Right lobe of liver (tissue), 6 donors: ENCODE measurements at regions not wholly inside any gene's neighbourhood (a gene's known extent, or its start where the extent isn't known, plus 50 kb on each side); places are given as distances from the start of the nearest gene placed in this dataset.

Experiments
- ATAC-seq, 4 donors: fragments of 200-7000 bp; cut with Tn5 transposase; one replicate each; pipeline ENCODE4 v1.9.1; 2020; ENCODE audit warnings: mild to moderate bottlenecking in 4 of 4, moderate library complexity in 4 of 4
- DNase-seq, 3 donors: peaks; one replicate each; pipeline ENCODE4 v3.0.0-alpha.2; 2020
- H3K27ac ChIP-seq, 3 donors: fragments of 200-600 bp; one replicate each; pipeline ENCODE4 v1.8.0; 2022
- H3K27me3 ChIP-seq, 2 donors: fragments of 200-600 bp; one replicate each; pipeline ENCODE4 v1.8.0; 2022
- H3K36me3 ChIP-seq, 4 donors: fragments of 200-600 bp; sonication (generic) in 1 of 4; one replicate each; pipeline versions ENCODE4 v1.5.1 to v1.8.0; 2017 to 2022; ENCODE audit warnings: control low read depth in 1 of 4
- H3K4me1 ChIP-seq, 4 donors: fragments of 200-600 bp; sonication (generic) in 1 of 4; one replicate each; pipeline versions ENCODE4 v1.5.1 to v1.8.0; 2017 to 2022; ENCODE audit warnings: control low read depth in 1 of 4
- H3K4me3 ChIP-seq, 3 donors: fragments of 200-600 bp; one replicate each; pipeline ENCODE4 v1.8.0; 2022
- H3K9me3 ChIP-seq, 4 donors: fragments of 200-600 bp; sonication (generic) in 1 of 4; one replicate each; pipeline versions ENCODE4 v1.5.1 to v1.8.0; 2017 to 2022; ENCODE audit warnings: control low read depth in 1 of 4
- POLR2A ChIP-seq: fragments of 450-650 bp; IDR thresholded peaks from one replicate; pipeline ENCODE4 v1.6.1; 2017; ENCODE audit warnings: antibody characterized with exemption, mild to moderate bottlenecking
- WGBS: methylation state at CpG from one replicate; pipeline ENCODE4 v1.1.6; 2018; ENCODE audit warnings: low coverage, low lambda C conversion rate; ENCODE audit not compliant: insufficient coverage; ENCODE audit errors: missing lambda C conversion rate; 5-methylcytosine and 5-hydroxymethylcytosine counted together
- intact Hi-C, 2 donors: fragments of 100-400 bp; cut with DNase I; formaldehyde crosslinking; loops; one replicate each; pipeline versions ENCODE4 v1.11.2 to v1.14.1; 2022
- TF ChIP-seq, protein P1 (sequence below), 4 donors: fragments of 200-600 bp in 3 of 4; fragments of 450-650 bp in 1 of 4; IDR thresholded peaks; one replicate each; pipeline versions ENCODE4 v1.5.1 to v1.8.0; 2016 to 2022; ENCODE audit warnings: antibody characterized with exemption in 4 of 4, mild to moderate bottlenecking in 2 of 4
- donor health status: DM: no; HTN: yes; CAD: no.
- donor health status: DM: no; HTN: no; CAD: no.
- donor health status: DM: no; HTN: no; CAD: no.
- donor health status: DM: no; HTN: yes; CAD: no.
- donor health status: DM: no; HTN: yes; CAD: no.

DNA sequence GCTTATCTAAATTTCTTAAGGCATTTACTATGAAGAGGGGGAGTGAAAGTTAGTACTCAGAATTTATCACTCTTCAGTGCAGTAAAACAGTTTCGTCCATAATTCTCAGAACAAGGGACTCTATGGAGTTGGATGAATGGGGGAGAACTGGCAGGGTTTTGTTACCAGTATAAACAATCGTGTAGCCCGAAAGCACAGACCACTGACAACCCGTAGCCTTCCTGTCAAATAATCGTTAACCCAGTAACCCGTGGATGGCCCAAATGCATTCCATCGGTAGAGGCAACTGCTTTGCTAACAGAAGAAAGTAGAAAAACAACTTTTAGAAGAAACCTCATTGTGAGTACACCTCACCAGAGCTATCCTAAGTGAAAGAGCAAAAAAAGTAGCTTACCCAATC is 583.9 kb downstream of the NXPH1 start:
- intact Hi-C loops: no loop called here
- H3K36me3 ChIP-seq: no peaks in the 10 kb centered on the region
- WGBS: 71% methylated on average over 7 of the region's 7 CpGs

DNA sequence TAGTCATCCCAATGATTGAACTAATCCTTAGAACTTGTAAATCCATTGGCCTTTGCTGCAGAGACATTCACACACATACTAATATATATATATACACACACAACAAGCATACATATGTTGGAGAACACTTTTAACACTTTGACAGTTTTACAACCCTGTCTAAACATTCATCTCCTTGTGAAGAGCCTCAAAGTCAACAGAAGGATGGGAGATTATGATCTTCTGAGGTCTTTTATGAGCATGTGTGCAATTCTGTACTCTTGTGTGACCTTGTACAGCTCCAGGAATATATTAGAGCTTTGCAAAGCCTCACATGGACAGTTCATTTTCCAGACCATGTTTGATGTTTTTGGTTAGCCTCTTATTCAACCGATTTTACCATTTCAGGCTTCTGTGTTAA is 589.0 kb downstream of the NXPH1 start:
- DNase-seq: no peak
- intact Hi-C loops: no loop called here

More for the DNA sequence above, 583.9 kb downstream of the NXPH1 start:
- no peaks in the 10 kb centered on the region for H3K27me3 ChIP-seq
- no peaks in the 10 kb centered on the region for H3K9me3 ChIP-seq
- H3K27ac ChIP-seq: no peak overlapping the region
- H3K4me3 ChIP-seq: no peak overlapping the region
- H3K4me1 ChIP-seq: no peaks in the 10 kb centered on the region
- no peak for DNase-seq
- ATAC-seq: no peak
- no peak for TF ChIP-seq POLR2A
- TF ChIP-seq, protein P1, sequence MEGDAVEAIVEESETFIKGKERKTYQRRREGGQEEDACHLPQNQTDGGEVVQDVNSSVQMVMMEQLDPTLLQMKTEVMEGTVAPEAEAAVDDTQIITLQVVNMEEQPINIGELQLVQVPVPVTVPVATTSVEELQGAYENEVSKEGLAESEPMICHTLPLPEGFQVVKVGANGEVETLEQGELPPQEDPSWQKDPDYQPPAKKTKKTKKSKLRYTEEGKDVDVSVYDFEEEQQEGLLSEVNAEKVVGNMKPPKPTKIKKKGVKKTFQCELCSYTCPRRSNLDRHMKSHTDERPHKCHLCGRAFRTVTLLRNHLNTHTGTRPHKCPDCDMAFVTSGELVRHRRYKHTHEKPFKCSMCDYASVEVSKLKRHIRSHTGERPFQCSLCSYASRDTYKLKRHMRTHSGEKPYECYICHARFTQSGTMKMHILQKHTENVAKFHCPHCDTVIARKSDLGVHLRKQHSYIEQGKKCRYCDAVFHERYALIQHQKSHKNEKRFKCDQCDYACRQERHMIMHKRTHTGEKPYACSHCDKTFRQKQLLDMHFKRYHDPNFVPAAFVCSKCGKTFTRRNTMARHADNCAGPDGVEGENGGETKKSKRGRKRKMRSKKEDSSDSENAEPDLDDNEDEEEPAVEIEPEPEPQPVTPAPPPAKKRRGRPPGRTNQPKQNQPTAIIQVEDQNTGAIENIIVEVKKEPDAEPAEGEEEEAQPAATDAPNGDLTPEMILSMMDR (IDR thresholded peaks at IDR 0.05): no peak

DNA sequence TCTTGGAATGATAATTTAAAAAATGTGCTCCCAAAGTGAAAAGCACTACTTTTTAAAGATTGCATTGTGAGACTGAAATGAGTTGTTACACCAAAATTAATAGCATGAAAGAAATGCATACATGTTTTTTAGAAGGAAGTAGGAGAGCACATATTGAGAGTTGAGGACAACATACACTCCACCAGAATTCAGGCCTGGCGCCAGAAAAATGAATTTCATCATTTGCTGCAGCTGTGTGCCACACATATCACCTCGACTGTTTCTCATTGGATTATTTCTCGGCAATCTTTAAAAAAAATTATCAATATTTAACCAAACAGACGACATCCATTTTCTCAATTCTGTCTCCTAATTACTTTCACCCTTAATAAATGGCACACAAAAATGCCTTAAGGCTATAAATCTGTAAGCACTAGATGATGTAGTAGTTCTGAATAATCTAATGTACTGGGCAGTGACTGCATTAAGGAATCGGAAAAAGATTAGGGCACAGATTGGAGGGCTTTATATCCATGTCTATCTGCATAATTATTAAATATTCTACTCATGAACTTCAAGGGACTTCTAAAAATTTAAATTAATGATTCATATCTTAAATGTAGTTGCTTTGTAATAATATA is 590.4 kb downstream of the NXPH1 start:
- Histone ChIP-seq H3K27me3 (no peaks in the 10 kb centered on the region), H3K4me3 (no peak overlapping the region), H3K27ac (no peak overlapping the region), H3K9me3 (no peaks in the 10 kb centered on the region), H3K36me3 (no peaks in the 10 kb centered on the region), H3K4me1 (no peaks in the 10 kb centered on the region)
- DNase-seq (no peak), ATAC-seq (no peak)
- no peak for TF ChIP-seq POLR2A
- TF ChIP-seq, protein P1 (IDR thresholded peaks at IDR 0.05): no peak
- intact Hi-C loops: no loop called here
- 48% methylated on average over 5 of the region's 5 CpGs for WGBS

More for the DNA sequence above, 589.0 kb downstream of the NXPH1 start:
- no peak overlapping the region for H3K27ac ChIP-seq
- no peak for ATAC-seq
- H3K4me3 ChIP-seq: no peak overlapping the region
- WGBS: 59% methylated on average over 1 of the region's 1 CpG
- no peaks in the 10 kb centered on the region for H3K36me3 ChIP-seq
- H3K9me3 ChIP-seq: no peaks in the 10 kb centered on the region
- no peaks in the 10 kb centered on the region for H3K4me1 ChIP-seq
- TF ChIP-seq, protein P1 (IDR thresholded peaks at IDR 0.05): no peak
- no peak for TF ChIP-seq POLR2A
- H3K27me3 ChIP-seq: no peaks in the 10 kb centered on the region

DNA sequence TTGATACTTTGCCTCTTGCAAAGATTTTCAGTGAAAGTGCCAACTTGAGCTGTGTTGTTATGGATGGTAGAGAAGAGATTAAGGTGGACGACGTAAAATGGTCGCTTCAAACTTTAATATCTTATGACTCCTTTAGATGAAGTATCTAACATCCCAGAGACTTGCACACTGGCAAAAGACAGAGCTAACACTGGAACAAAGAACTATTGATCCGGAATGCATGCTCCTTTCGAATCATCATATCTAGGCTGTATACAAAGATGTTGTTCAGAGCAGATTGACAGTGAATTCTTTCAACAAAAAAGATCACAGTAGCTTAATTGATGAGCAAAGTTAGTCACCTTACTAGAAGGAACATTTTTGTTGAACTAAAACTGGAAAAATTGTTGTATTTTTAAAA is 592.7 kb downstream of the NXPH1 start:
- DNase-seq (no peak), ATAC-seq (no peak)
- Histone ChIP-seq H3K27ac (no peak overlapping the region), H3K36me3 (no peaks in the 10 kb centered on the region), H3K4me3 (no peak overlapping the region), H3K27me3 (no peaks in the 10 kb centered on the region), H3K9me3 (no peaks in the 10 kb centered on the region), H3K4me1 (no peaks in the 10 kb centered on the region)
- 56% methylated on average over 5 of the region's 5 CpGs for WGBS
- intact Hi-C loops: no loop called here
- TF ChIP-seq, protein P1 (IDR thresholded peaks at IDR 0.05): no peak
- no peak for TF ChIP-seq POLR2A

DNA sequence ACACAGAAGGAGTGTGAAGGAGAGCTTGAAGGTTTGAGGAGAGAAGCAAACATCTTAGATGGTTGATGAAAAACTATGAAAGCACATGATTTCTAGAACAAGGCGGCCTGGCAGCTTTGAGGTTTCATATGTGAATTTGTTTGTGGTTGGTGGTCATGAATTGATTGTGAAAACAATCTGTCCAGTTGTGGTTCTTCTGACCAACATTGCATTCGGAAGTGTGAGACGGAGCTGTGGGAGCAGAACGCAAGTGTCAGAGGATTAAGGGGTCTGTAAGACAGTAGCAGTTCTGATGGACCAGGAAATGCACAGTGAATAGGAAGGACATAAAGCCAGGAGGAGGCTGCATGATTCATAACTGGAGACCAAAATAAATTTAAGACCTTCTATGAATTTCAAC is 594.6 kb downstream of the NXPH1 start:
- no peaks in the 10 kb centered on the region for H3K9me3 ChIP-seq
- H3K4me1 ChIP-seq: no peaks in the 10 kb centered on the region
- H3K27ac ChIP-seq: no peak overlapping the region
- ATAC-seq: no peak
- no peak overlapping the region for H3K4me3 ChIP-seq
- H3K27me3 ChIP-seq: no peaks in the 10 kb centered on the region
- DNase-seq: no peak
- TF ChIP-seq, protein P1 (IDR thresholded peaks at IDR 0.05): no peak
- TF ChIP-seq POLR2A: no peak
- 64% methylated on average over 4 of the region's 4 CpGs for WGBS
- intact Hi-C loops: no loop called here
- no peaks in the 10 kb centered on the region for H3K36me3 ChIP-seq
